HG03139 (cell line): ENCODE measurements at regions not wholly inside any gene's neighbourhood (a gene's known extent, or its start where the extent isn't known, plus 50 kb on each side); places are given as distances from the start of the nearest gene placed in this dataset.
"Not testable (repeated sequence)": the region's sequence is repeated elsewhere in the genome, so short reads cannot be mapped to it uniquely, and the experiment has no call there.

ENCODE experiments used
- ATAC-seq: cut with Tn5 transposase; IDR thresholded peaks from one replicate; pipeline ENCODE4 v1.9.1; 2021; ENCODE audit not compliant: unreplicated experiment

- ATAC-seq = no peak
Measured at GRCh38 chr18:78422336-78422735, 557.3 kb upstream of the SALL3 start.

- no peak for ATAC-seq
Measured at GRCh38 chr18:78423811-78424210, 555.8 kb upstream of the SALL3 start.

GRCh38 chr18:78424403-78425018 is 555.1 kb upstream of the SALL3 start:
- no peak for ATAC-seq

- no peak for ATAC-seq
Measured at GRCh38 chr18:78425019-78425412, 554.6 kb upstream of the SALL3 start.

- ATAC-seq = no peak
Measured at GRCh38 chr18:78427081-78427480, 552.5 kb upstream of the SALL3 start.

GRCh38 chr18:78429127-78430108 is 550.2 kb upstream of the SALL3 start:
- ATAC-seq = no peak

- no peak for ATAC-seq
Measured at GRCh38 chr18:78430131-78430758, 549.4 kb upstream of the SALL3 start.

GRCh38 chr18:78431606-78432005 is 548.0 kb upstream of the SALL3 start:
- ATAC-seq = no peak

GRCh38 chr18:78433562-78433961 is 546.1 kb upstream of the SALL3 start:
- ATAC-seq = no peak

- no peak for ATAC-seq
Measured at GRCh38 chr18:78436110-78436509, 543.5 kb upstream of the SALL3 start.

- not testable (repeated sequence) for ATAC-seq
Measured at GRCh38 chr18:78438235-78438634, 541.4 kb upstream of the SALL3 start.

- no peak for ATAC-seq
Measured at GRCh38 chr18:78445880-78446279, 533.7 kb upstream of the SALL3 start.

- no peak for ATAC-seq
Measured at GRCh38 chr18:78447211-78447610, 532.4 kb upstream of the SALL3 start.

- ATAC-seq = no peak
Measured at GRCh38 chr18:78448106-78448505, 531.5 kb upstream of the SALL3 start.

- ATAC-seq = no peak
Measured at GRCh38 chr18:78448591-78448990, 531.0 kb upstream of the SALL3 start.

GRCh38 chr18:78454221-78454620 is 525.4 kb upstream of the SALL3 start:
- ATAC-seq = no peak

GRCh38 chr18:78455386-78455785 is 524.2 kb upstream of the SALL3 start:
- no peak for ATAC-seq

GRCh38 chr18:78457011-78457410 is 522.6 kb upstream of the SALL3 start:
- no peak for ATAC-seq

- ATAC-seq = no peak
Measured at GRCh38 chr18:78457731-78458130, 521.9 kb upstream of the SALL3 start.

- ATAC-seq = no peak
Measured at GRCh38 chr18:78458356-78458755, 521.3 kb upstream of the SALL3 start.

- no peak for ATAC-seq
Measured at GRCh38 chr18:78459668-78460067, 520.0 kb upstream of the SALL3 start.

GRCh38 chr18:78460558-78460957 is 519.1 kb upstream of the SALL3 start:
- ATAC-seq = no peak
